ENCODE measurements at regions not wholly inside any gene's neighbourhood (a gene's known extent, or its start where the extent isn't known, plus 50 kb on each side); places are given as distances from the start of the nearest gene placed in this dataset.
"Not testable (repeated sequence)": the region's sequence is repeated elsewhere in the genome, so short reads cannot be mapped to it uniquely, and the experiment has no call there.

DNA sequence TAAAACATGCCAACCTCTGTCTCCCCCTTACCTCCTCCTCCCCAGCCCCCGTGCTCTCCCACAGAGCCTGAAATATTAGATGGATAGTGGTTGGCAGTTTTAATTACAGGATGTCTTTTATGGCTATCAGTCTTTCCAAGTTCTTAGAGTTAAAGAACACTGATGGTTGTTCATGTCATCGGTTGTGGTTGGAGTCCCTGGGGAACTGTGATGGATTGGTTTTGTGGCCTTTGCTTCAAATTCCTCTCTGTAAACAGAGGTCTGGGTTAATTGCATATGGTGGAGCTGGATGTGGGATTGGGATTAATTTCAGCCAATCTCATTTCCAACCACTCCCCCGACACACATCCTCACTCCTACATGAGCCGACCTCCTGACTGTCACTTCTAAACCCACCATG lies 164.5 kb upstream of the PROK2 start:
- intact Hi-C loops (cut with micrococcal nuclease), result no loop called here
- BruUV-seq (replicated peaks), result no TSS peak
- Mint-ChIP-seq H3K36me3 (ENCODE audit: insufficient read depth, unreplicated experiment) (no peaks in the 10 kb centered on the region), H3K27me3 (ENCODE audit: insufficient read depth, unreplicated experiment) (peaks cover 60% of the 10 kb centered on the region), H3K4me3 (ENCODE audit: unreplicated experiment) (no peak overlapping the region), H3K9me3 (ENCODE audit: unreplicated experiment) (no peaks in the 10 kb centered on the region), H3K27ac (ENCODE audit: low read depth, unreplicated experiment) (no peak overlapping the region), H3K4me1 (ENCODE audit: insufficient read depth, unreplicated experiment) (no peaks in the 10 kb centered on the region)
- POLR2A ChIA-PET, result no interaction called here
- DNase-seq (ENCODE audit: unreplicated experiment), result no peak
- CTCF ChIA-PET, result interaction anchor here (1.0 to 2.4 kb wide), 6 partner anchors 8 to 873 kb away, joined by 3 to 13 read pairs (median 3); no protein-coding TSS in a partner anchor
- TF ChIP-seq, protein P1, sequence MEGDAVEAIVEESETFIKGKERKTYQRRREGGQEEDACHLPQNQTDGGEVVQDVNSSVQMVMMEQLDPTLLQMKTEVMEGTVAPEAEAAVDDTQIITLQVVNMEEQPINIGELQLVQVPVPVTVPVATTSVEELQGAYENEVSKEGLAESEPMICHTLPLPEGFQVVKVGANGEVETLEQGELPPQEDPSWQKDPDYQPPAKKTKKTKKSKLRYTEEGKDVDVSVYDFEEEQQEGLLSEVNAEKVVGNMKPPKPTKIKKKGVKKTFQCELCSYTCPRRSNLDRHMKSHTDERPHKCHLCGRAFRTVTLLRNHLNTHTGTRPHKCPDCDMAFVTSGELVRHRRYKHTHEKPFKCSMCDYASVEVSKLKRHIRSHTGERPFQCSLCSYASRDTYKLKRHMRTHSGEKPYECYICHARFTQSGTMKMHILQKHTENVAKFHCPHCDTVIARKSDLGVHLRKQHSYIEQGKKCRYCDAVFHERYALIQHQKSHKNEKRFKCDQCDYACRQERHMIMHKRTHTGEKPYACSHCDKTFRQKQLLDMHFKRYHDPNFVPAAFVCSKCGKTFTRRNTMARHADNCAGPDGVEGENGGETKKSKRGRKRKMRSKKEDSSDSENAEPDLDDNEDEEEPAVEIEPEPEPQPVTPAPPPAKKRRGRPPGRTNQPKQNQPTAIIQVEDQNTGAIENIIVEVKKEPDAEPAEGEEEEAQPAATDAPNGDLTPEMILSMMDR (IDR thresholded peaks at IDR 0.05; ENCODE audit: unreplicated experiment), result no peak

DNA sequence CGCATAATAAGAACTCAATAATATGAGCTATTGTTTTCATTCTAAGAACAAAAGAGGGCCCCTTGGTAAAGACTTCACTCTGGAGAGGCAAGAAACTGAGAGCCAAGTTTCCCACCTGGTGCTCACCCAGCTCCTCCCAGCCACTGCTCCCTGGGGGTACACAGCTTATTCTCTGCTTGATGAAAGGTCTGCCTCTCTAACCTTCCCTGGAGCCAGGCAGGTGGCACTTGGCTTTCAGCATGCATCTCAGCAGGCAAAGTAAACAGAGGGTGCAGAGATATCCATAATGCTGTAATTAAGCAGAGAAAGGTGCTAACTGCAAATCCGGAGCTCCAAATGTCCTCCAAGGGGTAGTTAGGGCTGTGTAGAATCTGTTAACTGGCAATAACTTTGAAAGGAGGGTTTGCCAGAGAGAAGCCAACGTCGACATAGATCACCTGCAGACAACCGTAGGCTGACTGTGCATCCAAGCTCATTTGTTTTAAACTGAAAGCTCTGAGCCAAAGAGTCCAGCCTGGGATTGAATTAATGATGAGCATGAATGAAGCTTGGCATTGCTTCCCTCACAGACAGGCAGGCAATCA lies 159.6 kb upstream of the PROK2 start:
- Mint-ChIP-seq H3K4me3 (ENCODE audit: unreplicated experiment) (no peak overlapping the region), H3K36me3 (ENCODE audit: insufficient read depth, unreplicated experiment) (no peaks in the 10 kb centered on the region), H3K27ac (ENCODE audit: low read depth, unreplicated experiment) (no peak overlapping the region), H3K27me3 (ENCODE audit: insufficient read depth, unreplicated experiment) (peaks cover 83% of the 10 kb centered on the region), H3K9me3 (ENCODE audit: unreplicated experiment) (peaks cover 7% of the 10 kb centered on the region), H3K4me1 (ENCODE audit: insufficient read depth, unreplicated experiment) (no peaks in the 10 kb centered on the region)
- no peak for DNase-seq (ENCODE audit: unreplicated experiment)
- intact Hi-C loops (cut with micrococcal nuclease), result no loop called here
- POLR2A ChIA-PET, result no interaction called here
- TF ChIP-seq, protein P1 (IDR thresholded peaks at IDR 0.05; ENCODE audit: unreplicated experiment), result no peak
- CTCF ChIA-PET, result interaction anchor here (0.6 to 3.4 kb wide), 4 partner anchors 11 to 427 kb away, joined by 3 to 15 read pairs (median 4); no protein-coding TSS in a partner anchor
- BruUV-seq (replicated peaks), result no TSS peak

DNA sequence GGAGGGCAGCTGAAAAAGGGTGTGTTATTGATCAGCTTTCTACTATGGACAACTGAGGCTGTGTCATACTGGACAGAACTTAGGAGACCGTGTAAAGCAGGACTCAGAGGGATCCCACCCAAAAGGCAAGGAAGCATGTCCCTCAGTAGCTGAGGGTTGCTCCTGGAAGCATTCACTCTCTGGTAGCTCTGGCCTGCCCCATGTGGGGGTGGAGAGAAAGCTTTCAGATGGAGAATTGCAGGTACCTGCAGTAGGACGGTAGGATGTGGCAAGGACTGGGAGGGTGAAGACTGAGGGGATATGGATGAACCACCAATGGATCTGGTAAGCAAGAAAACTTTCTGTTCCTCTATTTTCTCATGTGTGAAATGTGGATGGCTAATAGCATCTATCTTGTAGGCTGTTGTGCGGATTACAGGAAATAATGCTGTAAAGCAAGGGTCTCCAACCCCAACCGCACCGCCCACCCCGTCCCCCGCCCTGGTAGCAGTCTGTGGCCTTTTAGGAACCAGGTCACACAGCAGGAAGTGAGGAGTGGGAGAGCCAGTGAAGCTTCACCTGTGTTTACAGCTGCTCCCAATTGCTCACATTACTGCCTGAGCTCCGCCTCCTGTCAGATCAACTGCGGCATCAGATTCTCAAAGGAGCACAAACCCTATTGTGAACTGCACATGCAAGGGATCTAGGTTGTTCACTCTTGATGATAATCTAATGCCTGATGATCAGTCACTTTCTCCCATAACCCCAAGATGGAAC lies 157.7 kb upstream of the PROK2 start:
- Mint-ChIP-seq H3K27me3 (ENCODE audit: insufficient read depth, unreplicated experiment) (peaks cover 67% of the 10 kb centered on the region), H3K36me3 (ENCODE audit: insufficient read depth, unreplicated experiment) (no peaks in the 10 kb centered on the region), H3K27ac (ENCODE audit: low read depth, unreplicated experiment) (no peak overlapping the region), H3K4me1 (ENCODE audit: insufficient read depth, unreplicated experiment) (no peaks in the 10 kb centered on the region), H3K9me3 (ENCODE audit: unreplicated experiment) (peaks cover 7% of the 10 kb centered on the region), H3K4me3 (ENCODE audit: unreplicated experiment) (no peak overlapping the region)
- TF ChIP-seq, protein P1 (IDR thresholded peaks at IDR 0.05; ENCODE audit: unreplicated experiment), result no peak
- CTCF ChIA-PET, result interaction anchor here (0.9 to 3.4 kb wide), 4 partner anchors 12 to 393 kb away, joined by 3 to 15 read pairs (median 4); no protein-coding TSS in a partner anchor
- DNase-seq (ENCODE audit: unreplicated experiment), result no peak
- BruUV-seq (replicated peaks), result no TSS peak
- intact Hi-C loops (cut with micrococcal nuclease), result no loop called here
- POLR2A ChIA-PET, result no interaction called here

DNA sequence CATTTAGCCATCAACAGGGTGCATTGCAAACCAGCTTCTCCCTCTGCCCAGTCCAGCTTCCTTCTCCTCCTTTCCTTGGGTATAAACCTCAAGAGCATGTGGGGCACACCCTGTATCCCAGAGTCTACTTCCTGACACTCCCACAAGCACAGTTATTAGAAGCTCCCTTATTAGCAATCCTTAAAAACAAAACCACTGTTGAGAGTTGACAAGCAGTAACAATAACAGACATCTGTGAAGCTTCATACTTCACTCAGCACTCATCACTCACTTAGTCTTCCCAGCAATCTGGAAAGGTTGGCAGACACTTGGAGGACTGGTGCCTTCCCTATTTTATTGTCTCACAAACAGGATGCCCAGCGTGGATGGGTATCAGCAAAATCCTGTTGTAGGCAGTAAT lies 155.5 kb upstream of the PROK2 start:
- CTCF ChIA-PET, result interaction anchor here (0.6 to 1.3 kb wide), 5 partner anchors 10 to 1790 kb away, joined by 3 to 4 read pairs (median 3); no protein-coding TSS in a partner anchor
- BruUV-seq (replicated peaks), result no TSS peak

DNA sequence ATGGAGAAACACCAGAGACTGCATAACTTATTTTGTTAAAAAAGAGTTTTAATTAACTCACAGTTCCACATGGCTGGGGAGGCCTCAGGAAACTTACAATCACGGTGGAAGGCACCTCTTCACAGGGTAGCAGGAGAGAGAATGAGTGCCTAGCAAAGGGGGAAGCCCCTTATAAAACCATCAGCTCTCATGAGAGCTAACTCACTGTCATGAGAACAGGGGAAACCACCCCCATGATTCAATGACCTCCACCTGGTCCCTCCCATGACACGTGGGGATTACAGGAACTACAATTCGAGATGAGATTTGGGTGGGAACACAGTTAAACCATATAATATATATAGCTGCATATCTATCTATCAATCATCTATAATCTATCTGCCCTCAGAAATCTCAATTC lies 153.1 kb upstream of the PROK2 start:
- POLR2A ChIA-PET, result interaction anchor here (0.6 kb wide), 1 partner anchor 186 kb away, joined by 4 read pairs; no protein-coding TSS in a partner anchor
- intact Hi-C loops (cut with micrococcal nuclease); H3K4me3 Mint-ChIP-seq (ENCODE audit: unreplicated experiment); H3K4me1 Mint-ChIP-seq (ENCODE audit: insufficient read depth, unreplicated experiment); BruUV-seq (replicated peaks); H3K36me3 Mint-ChIP-seq (ENCODE audit: insufficient read depth, unreplicated experiment); DNase-seq (ENCODE audit: unreplicated experiment); H3K9me3 Mint-ChIP-seq (ENCODE audit: unreplicated experiment); H3K27ac Mint-ChIP-seq (ENCODE audit: low read depth, unreplicated experiment): not testable (repeated sequence)
- CTCF ChIA-PET, result interaction anchor here (0.5 to 1.1 kb wide), 3 partner anchors 12 to 209 kb away, joined by 3 to 5 read pairs (median 3); no protein-coding TSS in a partner anchor
- H3K27me3 Mint-ChIP-seq (ENCODE audit: insufficient read depth, unreplicated experiment), result peaks cover 29% of the 10 kb centered on the region

More for the DNA sequence above, 155.5 kb upstream of the PROK2 start:
- DNase-seq (ENCODE audit: unreplicated experiment), result no peak
- H3K27me3 Mint-ChIP-seq (ENCODE audit: insufficient read depth, unreplicated experiment), result peaks cover 46% of the 10 kb centered on the region
- TF ChIP-seq, protein P1 (IDR thresholded peaks at IDR 0.05; ENCODE audit: unreplicated experiment), result no peak
- H3K4me1 Mint-ChIP-seq (ENCODE audit: insufficient read depth, unreplicated experiment), result no peaks in the 10 kb centered on the region
- POLR2A ChIA-PET, result no interaction called here
- no peaks in the 10 kb centered on the region for H3K36me3 Mint-ChIP-seq (ENCODE audit: insufficient read depth, unreplicated experiment)
- intact Hi-C loops (cut with micrococcal nuclease), result no loop called here
- no peak overlapping the region for H3K4me3 Mint-ChIP-seq (ENCODE audit: unreplicated experiment)
- H3K27ac Mint-ChIP-seq (ENCODE audit: low read depth, unreplicated experiment), result no peak overlapping the region
- H3K9me3 Mint-ChIP-seq (ENCODE audit: unreplicated experiment), result peaks cover 7% of the 10 kb centered on the region

Data from MCF 10A (cell line).